Gastroesophageal sphincter (tissue), 3 donors: ENCODE measurements at regions not wholly inside any gene's neighbourhood (a gene's known extent, or its start where the extent isn't known, plus 50 kb on each side); places are given as distances from the start of the nearest gene placed in this dataset.

Experiments used
- CTCF ChIP-seq, 4 experiments: fragments of 200-600 bp in 2 of 4; fragments of 450-650 bp in 2 of 4; sonication (generic) in 1 of 4; IDR thresholded peaks; one replicate each; pipeline ENCODE4 v1.5.1; 2017 to 2019; ENCODE audit warnings: antibody characterized with exemption in 4 of 4, mild to moderate bottlenecking in 2 of 4, moderate library complexity in 2 of 4
- POLR2A ChIP-seq, 2 donors: fragments of 450-650 bp; IDR thresholded peaks; one replicate each; pipeline ENCODE4 v1.6.1; 2017; ENCODE audit warnings: antibody characterized with exemption in 2 of 2, mild to moderate bottlenecking in 2 of 2, moderate library complexity in 1 of 2
- POLR2AphosphoS5 ChIP-seq: sonication (generic); formaldehyde crosslinking; IDR thresholded peaks from one replicate; pipeline ENCODE4 v1.6.1; 2017; ENCODE audit warnings: antibody characterized with exemption

- TF ChIP-seq CTCF (IDR thresholded peaks at IDR 0.05) (no peak), POLR2AphosphoS5 (no peak), POLR2A (IDR thresholded peaks at IDR 0.05) (no peak)
Measured at GRCh38 chr2:61634512-61634911, 96.4 kb upstream of the XPO1 start.
